ENCODE measurements at regions not wholly inside any gene's neighbourhood (a gene's known extent, or its start where the extent isn't known, plus 50 kb on each side); places are given as distances from the start of the nearest gene placed in this dataset.

GRCh38 chr18:39033312-39033711 lies 1467.7 kb upstream of the CELF4 start:
- TF ChIP-seq CTCF (IDR thresholded peaks at IDR 0.05; ENCODE audit: extremely low read depth in 1 of 2, insufficient read depth in 1 of 2, low read depth in 1 of 2, low read length in 2 of 2) (no peak), POLR2AphosphoS5 (IDR thresholded peaks at IDR 0.05; ENCODE audit: insufficient read depth, low read depth, low read length) (no peak)

Measured in endothelial cell of umbilical vein (primary cell).